ENCODE measurements at regions not wholly inside any gene's neighbourhood (a gene's known extent, or its start where the extent isn't known, plus 50 kb on each side); places are given as distances from the start of the nearest gene placed in this dataset.

DNA sequence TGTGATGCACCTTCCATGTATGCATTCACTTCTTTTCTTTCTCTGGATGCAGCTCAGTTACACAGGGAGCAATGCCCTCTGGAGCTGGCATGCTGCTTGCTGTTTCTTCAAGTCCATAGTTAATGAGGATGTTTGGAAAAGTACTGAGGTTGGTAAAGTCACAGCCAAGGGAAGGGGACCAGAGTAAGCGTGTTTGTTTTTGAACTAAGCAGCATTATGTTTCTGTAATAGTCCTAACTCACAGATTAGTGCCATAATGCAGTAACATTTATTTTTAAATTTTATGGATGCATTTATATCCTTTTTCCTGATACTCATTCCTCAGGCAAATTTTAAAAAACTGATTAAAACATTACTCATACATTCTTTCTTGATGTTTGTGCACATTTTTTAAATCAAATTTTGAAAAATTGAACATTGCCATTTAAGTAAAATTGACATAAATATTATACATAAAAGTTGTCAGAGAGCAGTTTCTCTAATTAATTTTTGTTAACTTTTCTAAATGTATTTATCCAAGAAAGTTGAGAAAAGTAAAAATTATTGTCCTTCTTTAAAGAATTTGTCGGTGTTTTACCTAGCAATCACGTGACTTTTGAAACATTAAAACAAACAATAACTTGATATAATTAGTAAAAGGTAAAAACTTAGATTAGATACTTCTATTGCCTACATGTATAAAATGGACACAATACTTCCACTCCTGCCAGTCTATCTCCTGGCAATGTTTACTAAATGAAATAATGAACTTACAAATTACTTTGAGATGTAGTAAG is 659.6 kb upstream of the ANKRD30A start:
- intact Hi-C loops (cut with micrococcal nuclease) (no loop called here), dilution Hi-C loops (cut with MboI; ENCODE audit: extremely low pct_ligation_motif_present, low sequenced_read_pairs) (no loop called here)
- H3K9ac ChIP-seq (replicated peaks; ENCODE audit: extremely low read depth, insufficient read depth, low read length): no peak overlapping the region
- no peak overlapping the region for H3K4me3 ChIP-seq (replicated peaks in 1 of 3; ENCODE audit: insufficient read depth in 1 of 3, low read depth in 1 of 3, low read length in 3 of 3)
- H3K79me2 ChIP-seq (ENCODE audit: control insufficient read depth, insufficient read depth, low read length): no peaks in the 10 kb centered on the region
- H3K4me1 ChIP-seq (ENCODE audit: control insufficient read depth, extremely low read depth, insufficient read depth, low read length): no peaks in the 10 kb centered on the region
- H3K9me3 ChIP-seq (replicated peaks; ENCODE audit: control insufficient read depth, insufficient read depth, low read length): no peaks in the 10 kb centered on the region
- no TSS peak for BruUV-seq (replicated peaks)
- CTCF ChIA-PET: no interaction called here
- TF ChIP-seq JUN (IDR thresholded peaks at IDR 0.05; ENCODE audit: borderline replicate concordance, insufficient read depth, insufficient read length, low read depth) (no peak), MYC (IDR thresholded peaks at IDR 0.05; ENCODE audit: low read depth, low read length) (no peak), MAX (IDR thresholded peaks at IDR 0.05; ENCODE audit: insufficient read depth, insufficient read length) (no peak), CTCF (IDR thresholded peaks at IDR 0.05; ENCODE audit: extremely low read depth in 1 of 2, insufficient read depth in 1 of 2, low read depth in 1 of 2, low read length in 2 of 2) (no peak), POLR2AphosphoS5 (IDR thresholded peaks at IDR 0.05; ENCODE audit: insufficient read depth, low read depth, low read length) (no peak), FOS (IDR thresholded peaks at IDR 0.05; ENCODE audit: borderline replicate concordance, insufficient read depth, low read length) (no peak), POLR2A (IDR thresholded peaks at IDR 0.05; ENCODE audit: low read depth, low read length) (no peak), EZH2 (IDR thresholded peaks at IDR 0.05; ENCODE audit: borderline replicate concordance, low read depth, low read length, severe bottlenecking) (no peak), GATA2 (IDR thresholded peaks at IDR 0.05; ENCODE audit: insufficient read depth, insufficient read length, low read depth, low read length) (no peak)
- POLR2A ChIA-PET: no interaction called here
- H3K27me3 ChIP-seq (ENCODE audit: control insufficient read depth in 2 of 2, insufficient read depth in 2 of 2, low read length in 2 of 2): no peaks in the 10 kb centered on the region
- no peak for DNase-seq (ENCODE audit: low read depth, low spot score)
- H3K4me2 ChIP-seq (ENCODE audit: insufficient read depth, low read length): no peak overlapping the region
- no peak overlapping the region for H3K27ac ChIP-seq (ENCODE audit: insufficient read depth, low read depth, low read length)
- no peak for FAIRE-seq
- H3K9me1 ChIP-seq (replicated peaks; ENCODE audit: control insufficient read depth, extremely low read depth, insufficient read depth, low read length): no peaks in the 10 kb centered on the region
- H4K20me1 ChIP-seq (replicated peaks; ENCODE audit: control insufficient read depth, extremely low read depth, insufficient read depth, low read length): no peaks in the 10 kb centered on the region
- no peaks in the 10 kb centered on the region for H3K36me3 ChIP-seq (ENCODE audit: control insufficient read depth in 2 of 2, extremely low read depth in 1 of 2, insufficient read depth in 2 of 2, low read length in 2 of 2)
- no peak overlapping the region for H2AFZ ChIP-seq (ENCODE audit: low read depth, low read length)

Measured in endothelial cell of umbilical vein (primary cell).